Neural progenitor cell (in vitro differentiated cells): ENCODE measurements at regions not wholly inside any gene's neighbourhood (a gene's known extent, or its start where the extent isn't known, plus 50 kb on each side); places are given as distances from the start of the nearest gene placed in this dataset.

ENCODE experiments used
- CTCF ChIP-seq: fragments of 200-600 bp; sonication (generic); IDR thresholded peaks from 2 replicates; pipeline ENCODE4 v1.5.1; 2017; ENCODE audit warnings: antibody characterized with exemption, mild to moderate bottlenecking
- EZH2 ChIP-seq: fragments of 200-600 bp; sonication (generic); IDR thresholded peaks from 2 replicates; pipeline ENCODE4 v1.6.1; 2017; ENCODE audit warnings: antibody characterized with exemption, mild to moderate bottlenecking, moderate library complexity

- TF ChIP-seq CTCF: no peak
- TF ChIP-seq EZH2: no peak
Measured at GRCh38 chr2:106974891-106975290, 88.9 kb upstream of the ST6GAL2 start.
